ENCODE measurements at regions not wholly inside any gene's neighbourhood (a gene's known extent, or its start where the extent isn't known, plus 50 kb on each side); places are given as distances from the start of the nearest gene placed in this dataset.
"Not testable (repeated sequence)": the region's sequence is repeated elsewhere in the genome, so short reads cannot be mapped to it uniquely, and the experiment has no call there.

DNA sequence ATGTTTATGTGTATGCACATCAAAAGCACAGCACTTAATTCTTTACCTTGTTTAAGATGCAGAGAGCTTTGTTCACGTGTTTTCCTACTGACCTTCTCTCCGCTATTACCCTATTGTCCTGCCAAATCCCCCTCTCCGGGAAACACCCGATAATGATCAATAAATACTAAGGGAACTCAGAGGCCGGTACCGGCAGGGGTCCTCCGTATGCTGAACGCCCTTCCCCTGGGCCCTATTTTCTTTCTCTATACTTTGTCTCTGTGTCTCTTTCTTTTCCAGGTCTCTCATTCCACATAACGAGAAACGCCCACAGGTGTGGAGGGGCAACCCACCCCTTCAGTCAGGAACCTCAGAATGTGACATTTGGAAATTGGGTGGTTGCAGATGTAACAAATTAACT is 160.1 kb downstream of the ADRA2C start:
- not testable (repeated sequence) for DNase-seq (ENCODE audit: low read depth, low spot score)

DNA sequence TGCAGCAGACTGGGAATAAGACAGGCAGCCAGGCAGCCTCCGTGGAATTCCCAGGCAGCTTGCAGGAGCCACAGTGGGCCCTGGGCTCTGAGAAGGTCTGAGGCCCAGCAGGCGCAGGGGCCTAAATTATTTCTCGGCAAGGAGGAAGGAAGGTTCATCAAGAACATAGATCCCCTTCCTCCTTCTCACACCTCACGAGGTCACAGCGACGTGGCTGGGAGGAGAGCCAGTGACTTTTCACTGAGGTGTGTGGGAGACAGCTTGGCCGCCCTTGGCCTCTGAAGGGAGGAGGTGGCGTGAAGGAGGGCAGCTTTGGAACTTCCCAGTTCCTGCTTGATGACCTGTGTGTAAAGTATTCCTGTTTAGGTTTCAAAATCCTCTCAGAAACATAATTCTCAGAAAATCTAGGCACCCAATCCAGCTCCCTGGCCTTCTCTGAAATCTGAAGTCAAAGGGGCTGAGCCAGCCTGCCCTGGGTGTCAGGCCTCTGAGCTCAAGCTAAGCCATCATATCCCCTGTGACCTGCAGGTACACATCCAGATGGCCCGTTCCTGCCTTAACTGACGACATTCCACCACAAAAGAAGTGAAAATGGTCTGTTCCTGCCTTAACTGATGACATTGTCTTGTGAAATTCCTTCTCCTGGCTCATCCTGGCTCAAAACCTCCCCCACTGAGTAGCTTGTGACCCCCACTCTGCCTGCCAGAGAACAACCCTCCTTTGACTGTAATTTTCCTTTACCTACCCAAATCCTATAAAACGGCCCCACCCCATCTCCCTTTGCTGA is 161.0 kb downstream of the ADRA2C start:
- DNase-seq (ENCODE audit: low read depth, low spot score) = not testable (repeated sequence)

DNA sequence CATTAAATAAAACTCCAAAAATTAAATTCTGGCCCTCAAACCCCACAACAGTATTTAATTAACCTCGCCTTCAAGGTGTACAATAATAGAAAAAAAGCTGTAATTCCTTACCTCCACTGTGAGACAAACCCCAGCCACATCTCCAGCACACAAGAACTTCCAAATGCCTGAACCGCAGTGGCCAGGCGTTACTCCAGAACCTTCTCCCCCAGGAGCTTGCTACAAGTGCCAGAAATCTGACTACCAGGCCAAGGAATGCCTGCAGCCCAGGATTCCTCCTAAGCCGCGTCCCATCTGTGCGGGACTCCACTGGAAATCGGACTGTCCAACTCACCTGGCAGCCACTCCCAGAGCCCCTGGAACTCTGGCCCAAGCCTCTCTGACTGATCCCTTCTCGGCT is 163.2 kb downstream of the ADRA2C start:
- not testable (repeated sequence) for DNase-seq (ENCODE audit: low read depth, low spot score)

DNA sequence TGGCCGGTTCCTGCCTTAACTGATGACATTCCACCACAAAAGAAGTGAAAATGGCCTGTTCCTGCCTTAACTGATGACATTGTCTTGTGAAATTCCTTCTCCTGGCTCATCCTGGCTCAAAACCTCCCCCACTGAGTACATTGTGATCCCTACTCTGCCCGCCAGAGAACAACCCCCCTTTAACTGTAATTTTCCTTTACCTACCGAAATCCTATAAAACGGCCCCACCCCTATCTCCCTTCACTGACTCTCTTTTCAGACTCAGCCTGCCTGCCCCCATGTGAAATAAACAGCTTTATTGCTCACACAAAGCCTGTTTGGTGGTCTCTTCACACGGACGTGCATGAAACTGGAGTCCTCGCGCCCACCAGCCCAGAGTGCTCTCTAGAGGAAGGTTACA is 166.5 kb downstream of the ADRA2C start:
- not testable (repeated sequence) for DNase-seq (ENCODE audit: low read depth, low spot score)

DNA sequence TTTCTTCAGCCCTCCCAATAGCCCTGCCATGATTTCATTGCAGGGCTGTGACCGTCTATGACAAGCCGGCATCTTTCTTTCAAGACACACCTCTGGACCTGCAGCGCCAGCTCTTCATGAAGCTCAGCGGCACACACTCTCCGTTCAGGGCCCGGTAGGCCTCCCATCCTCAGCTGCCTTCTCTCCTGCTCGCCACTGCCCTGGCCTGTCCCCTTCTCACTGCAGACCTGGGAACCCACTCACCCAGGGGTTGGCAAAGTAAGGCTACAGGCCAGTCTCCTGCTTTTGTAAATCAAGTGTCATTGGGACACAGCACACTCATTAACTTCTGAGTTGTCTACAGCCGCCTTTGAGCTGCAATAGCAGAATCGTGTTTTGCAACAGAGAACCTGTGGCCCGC is 169.2 kb downstream of the ADRA2C start:
- DNase-seq (ENCODE audit: low read depth, low spot score) = not testable (repeated sequence)

DNA sequence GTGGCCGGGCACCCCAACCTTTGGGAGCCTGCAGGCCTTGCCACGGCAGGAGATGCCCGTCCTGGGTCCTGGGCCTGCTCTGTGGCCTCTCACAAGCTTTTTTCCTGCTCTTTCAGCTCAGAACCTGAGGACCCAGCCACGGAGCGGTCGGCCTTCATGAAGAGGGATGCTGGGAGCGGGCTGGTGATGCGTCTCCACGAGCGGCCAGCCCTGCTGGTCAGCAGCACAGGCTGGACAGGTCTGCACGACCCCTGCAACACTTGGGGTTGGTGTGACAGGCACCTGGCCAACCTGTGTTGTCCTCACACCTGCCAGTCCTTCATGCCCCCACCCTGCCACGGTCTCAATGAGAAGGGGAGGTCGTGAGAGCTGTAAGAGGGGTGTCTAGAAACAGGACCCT is 170.0 kb downstream of the ADRA2C start:
- DNase-seq (ENCODE audit: low read depth, low spot score) = no peak

DNA sequence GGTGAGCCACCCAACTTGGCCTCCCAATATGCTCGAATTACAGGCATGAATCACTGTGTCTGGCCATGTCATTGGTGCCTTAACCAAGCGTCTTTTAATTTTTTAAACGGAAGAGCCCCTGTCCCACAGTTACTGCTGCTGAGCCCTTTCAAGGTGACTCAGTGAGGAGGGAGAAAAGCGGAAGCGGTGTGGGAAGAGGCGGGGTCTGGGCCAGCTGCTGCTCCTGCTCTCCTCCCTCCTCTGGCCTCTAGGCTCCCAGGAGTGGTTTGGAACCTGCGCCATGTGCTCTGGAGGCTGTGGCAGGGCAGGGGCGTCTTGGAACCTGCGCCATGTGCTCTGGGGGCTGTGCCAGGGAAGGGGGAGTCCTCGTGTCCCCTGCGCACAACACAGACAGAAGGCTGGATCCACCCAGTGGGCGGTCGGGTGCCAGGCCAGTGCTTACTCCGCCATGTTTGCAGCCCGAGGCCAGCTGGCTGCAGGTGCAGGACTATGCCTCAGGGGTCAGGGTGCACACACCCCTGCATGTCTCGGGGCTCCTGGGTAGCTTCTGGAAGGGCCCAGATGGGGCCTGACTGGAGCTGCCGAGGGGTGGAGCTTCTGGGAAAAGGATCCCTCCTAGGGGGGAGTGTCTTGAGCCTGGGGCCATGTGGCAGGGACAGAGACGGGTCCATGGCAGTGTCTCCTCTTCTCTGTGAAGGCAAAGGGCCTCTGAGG is 171.8 kb downstream of the ADRA2C start:
- not testable (repeated sequence) for DNase-seq (ENCODE audit: low read depth, low spot score)

DNA sequence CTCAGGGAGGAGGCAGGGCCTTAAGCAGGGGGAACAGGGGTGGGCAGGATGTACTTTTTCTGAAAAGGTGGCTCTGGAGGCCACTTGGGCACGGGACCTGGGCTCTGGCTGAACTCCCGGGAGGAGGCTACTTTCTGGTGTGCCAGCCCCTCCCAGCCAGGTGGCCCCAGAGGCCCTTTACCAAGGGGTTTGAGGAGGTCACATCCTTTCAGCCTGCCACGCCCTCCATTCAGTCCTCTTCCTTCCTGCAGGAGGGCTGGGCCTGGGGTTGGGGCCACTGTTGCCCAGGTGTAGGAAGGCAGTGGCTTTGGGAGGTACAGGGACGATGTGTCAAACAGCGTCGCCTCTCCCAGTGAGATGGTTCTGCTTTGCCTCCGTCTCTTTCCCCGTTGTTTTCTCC is 172.5 kb downstream of the ADRA2C start:
- DNase-seq (ENCODE audit: low read depth, low spot score) = not testable (repeated sequence)

DNA sequence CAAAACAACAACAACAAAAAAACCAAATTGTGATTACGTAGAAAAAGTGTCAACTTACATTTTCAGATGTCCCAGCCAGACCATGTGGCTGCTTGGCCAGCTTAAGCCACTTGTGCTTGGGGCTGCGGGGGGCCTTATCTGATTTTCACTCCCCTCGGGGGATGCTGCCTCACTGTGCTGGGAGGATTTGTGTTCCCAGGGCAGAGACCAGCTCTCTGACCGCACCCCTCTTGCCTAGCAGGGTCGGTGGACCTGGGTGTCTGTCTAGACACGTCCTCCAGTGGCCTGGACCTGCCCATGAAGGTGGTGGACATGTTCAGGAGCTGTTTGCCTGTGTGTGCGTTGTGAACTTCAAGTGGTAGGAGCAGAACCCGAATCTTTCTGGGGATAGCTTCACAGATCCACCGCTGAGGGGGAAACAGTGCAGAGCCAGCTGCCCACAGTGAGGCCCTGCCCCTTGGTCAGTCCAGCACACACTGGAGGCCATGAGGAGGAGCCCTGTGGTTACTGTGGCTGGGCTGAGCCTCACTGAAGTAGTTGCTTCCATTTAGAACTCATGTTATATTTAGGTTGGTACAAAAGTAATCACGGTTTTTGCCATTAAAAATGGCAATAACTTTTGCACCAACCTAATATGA is 173.9 kb downstream of the ADRA2C start:
- not testable (repeated sequence) for DNase-seq (ENCODE audit: low read depth, low spot score)

DNA sequence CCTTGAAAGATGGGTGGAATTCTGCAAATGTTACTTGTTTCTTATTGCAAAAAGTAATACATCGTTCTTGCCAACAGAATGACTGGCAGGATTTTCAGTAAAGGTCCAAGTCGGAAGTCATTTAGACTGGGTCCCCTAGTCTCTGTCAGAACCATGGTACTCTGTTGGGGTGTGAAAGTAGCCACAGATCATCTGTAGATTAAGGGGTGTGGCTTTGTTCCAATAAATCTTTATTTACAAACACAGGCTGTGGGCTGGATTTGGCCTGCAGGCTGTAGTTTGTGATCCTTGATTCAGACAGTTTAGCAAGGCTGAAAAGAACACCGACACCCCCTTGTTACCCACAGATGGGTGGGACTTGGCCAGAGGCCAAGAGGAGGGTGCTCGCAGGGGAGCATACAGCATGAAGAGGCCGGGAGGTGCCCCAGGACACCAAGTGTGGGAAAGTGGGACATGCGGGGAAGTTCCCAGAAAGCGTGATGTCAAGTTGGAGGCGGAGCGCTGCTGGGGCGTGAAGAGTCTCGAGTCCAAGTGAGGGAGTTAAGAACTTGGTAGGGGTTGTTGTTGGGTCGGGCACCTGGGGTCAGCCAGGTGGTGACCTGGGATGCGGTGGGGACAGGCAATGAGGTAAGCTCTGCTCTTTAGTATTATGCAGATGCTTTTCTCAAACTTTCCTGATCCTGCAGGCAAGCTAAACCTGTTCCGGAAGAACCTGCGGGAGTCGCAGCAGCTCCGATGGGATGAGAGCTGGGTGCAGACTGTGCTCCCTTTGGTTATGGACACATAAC is 175.7 kb downstream of the ADRA2C start:
- DNase-seq (ENCODE audit: low read depth, low spot score) = not testable (repeated sequence)

DNA sequence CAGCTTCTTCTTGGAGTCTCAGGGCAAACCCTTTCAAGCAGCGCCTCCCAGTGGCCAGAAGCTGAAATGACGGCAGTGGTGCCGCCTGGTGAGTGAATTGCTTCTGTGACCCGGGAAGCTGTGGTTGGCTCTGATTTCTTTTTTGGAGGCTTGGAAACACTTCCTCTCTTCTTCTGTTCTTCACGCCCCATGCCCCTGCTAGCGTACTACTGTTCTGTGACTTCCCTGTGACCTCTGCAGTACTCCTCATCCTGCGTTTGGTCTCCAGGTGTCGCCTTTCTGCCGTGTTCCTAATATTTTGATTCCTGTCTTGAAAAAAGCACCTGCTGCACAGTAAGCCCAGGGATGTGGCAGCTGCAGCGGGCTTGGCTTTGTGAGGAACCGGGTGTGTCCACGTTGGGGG is 176.4 kb downstream of the ADRA2C start:
- DNase-seq (ENCODE audit: low read depth, low spot score) = not testable (repeated sequence)

DNA sequence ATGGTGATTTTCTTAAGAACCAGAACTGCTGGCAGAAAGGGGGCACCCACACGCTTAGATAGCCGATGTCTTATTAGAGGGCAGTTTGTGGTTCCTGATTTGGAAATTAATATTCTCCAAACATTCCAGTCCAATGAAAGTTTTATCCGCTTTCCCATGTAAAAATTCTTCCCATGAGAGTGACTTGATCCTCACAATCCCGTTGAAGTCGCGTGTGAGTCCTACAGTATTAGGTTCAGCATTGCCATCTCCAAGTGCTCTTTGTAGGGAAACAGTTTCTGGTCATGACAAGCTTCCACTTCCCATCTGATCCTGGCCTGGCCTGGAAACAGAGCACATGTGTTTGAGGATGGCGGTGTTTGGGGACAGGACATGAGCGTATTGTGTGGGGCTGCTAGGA is 176.9 kb downstream of the ADRA2C start:
- DNase-seq (ENCODE audit: low read depth, low spot score) = not testable (repeated sequence)

DNA sequence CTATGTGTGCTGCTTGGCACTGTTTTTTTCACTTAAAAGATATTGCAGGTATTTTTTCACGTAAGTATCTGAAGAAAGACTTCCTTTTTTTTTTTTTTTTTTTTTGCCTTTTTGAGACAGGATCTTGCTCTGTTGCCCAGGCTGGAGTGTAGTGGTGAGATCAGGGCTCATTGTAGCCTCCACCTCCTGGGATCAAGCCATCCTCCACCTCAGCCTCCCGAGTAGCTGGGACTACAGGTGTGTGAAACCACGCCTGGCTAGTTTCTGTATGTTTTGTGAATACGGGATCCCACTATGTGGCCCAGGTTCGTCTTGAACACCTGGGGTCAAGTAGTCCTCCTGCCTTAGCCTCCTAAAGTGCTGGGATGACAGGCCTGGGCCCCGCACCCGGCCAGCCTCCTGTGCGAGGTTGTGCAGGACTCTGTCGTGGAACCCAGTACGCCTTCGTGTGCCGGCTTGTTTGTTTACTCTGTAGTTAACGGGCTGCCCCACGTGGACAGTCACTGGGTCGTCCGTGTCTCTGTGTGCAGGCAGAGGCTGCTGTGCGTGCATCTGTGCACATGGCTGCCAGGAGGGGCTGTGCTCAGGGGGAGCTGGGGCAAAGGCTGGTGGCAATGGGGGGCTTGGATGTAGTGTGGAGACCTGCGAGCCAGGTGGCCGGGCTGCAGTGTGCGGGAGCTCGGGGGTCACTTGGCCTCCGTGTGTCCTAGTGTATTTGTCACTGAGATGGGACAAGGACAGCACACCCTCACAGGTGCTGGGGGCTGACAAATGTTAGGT is 179.5 kb downstream of the ADRA2C start:
- no peak for DNase-seq (ENCODE audit: low read depth, low spot score)

DNA sequence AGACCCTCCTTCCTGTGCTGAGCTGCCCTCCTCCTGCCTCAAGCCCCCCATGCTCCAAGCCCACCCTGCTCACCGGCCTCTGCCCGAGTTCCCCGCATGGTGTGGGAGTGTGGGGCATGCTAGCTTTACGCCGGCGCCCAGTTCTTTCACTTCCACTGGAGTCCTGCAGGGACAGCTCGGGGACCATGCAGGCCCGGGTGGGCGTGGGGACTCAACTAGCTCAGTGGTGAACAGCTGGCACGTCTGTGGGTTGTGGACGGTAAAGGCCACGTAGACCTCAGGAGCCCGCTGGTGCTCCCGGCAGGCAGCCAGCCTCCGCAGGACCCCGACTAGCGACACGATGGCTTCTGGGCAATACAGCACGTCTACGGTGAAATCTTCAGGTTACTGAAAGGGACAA is 180.4 kb downstream of the ADRA2C start:
- not testable (repeated sequence) for DNase-seq (ENCODE audit: low read depth, low spot score)

DNA sequence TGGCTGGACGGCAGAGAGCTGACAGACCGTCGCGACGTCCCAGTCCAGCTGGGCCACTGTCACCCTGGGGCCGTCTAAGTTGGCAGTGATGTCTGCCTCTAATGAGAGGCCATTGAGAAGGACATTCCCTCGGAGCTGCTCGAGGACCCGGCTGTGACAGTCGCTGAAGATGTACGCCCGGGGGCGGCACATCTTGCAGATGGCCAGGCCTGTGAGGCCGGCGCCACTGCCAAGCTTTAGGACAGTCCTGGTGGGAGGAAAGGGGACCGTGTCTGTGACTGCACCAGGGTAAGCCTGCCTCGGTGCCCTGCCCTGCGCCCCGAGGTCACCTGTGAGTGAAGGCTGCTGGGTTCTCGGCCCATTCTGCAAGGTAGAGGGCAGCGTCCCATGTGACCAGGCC is 181.6 kb downstream of the ADRA2C start:
- DNase-seq (ENCODE audit: low read depth, low spot score) = not testable (repeated sequence)

DNA sequence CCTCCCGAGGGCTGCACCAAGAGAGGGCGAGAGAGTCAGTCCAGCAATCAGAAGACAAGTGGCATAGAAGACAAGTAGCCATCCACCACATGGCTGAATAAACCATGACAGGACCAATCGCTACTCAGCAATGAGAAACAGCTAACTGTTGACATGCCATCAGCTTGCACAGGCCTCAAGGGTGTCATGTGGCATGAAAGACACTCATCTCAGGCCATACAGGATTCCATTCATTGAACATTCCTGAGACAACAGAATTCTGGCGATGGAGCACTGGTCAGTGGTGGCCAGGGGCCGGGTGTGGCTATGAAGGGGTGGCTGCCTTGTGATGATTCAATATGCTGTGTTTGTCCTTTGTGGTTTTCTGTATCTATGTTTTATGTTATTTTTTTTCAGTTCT is 182.0 kb downstream of the ADRA2C start:
- not testable (repeated sequence) for DNase-seq (ENCODE audit: low read depth, low spot score)

DNA sequence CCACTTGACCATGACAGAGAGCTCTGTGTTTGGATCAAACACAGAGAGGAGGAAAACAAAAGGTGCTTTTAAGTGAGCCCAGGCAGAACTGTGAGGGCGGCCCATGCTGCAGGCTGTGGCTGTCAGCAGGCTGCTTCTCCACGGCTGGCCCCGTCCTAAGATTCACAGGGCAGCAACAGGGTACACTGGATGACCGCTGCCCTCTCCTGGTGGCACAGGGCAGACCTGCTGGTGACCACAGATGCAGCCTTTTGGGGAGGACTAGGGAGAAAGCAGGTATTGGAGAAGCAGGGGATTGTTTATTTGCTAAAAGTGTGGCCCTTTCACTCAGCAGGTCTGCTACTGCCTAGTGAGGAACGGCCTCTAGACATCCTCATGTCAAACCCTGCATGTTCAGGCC is 183.7 kb downstream of the ADRA2C start:
- peak; percentile 15 for DNase-seq (ENCODE audit: low read depth, low spot score)

DNA sequence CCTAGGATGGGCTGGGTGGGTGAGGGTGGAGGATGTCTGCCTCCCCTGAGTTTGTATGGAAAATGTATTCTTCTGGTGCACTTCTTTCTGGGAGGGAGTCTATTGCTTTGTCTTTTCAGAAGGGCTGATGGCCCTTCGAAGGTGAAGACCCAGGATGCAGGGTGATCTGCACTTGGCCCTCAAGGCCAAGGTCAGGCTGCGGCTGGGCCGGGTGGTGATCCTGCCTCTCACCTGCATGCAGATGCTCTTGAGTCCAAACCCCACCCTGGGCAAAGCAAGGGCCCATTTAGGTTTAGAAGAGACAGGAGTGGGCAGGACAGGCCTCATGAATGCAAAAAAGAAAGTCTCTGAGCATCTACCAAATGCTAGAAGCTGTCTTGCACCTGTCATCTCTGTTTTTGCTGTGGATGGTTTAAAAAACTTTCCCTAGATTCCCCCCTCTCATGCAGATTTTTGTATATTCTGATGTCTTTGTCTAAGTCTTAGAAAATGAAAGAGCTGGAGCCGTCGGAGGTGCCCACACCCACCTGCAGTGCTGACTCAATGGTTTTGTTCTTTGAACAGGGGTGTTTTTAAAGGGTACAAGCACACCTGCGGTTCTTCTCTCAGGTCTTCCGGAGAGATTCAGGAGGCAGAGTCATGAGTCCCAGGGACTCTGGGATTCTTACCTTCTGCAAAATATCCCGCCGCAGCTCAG is 186.4 kb downstream of the ADRA2C start:
- not testable (repeated sequence) for DNase-seq (ENCODE audit: low read depth, low spot score)

DNA sequence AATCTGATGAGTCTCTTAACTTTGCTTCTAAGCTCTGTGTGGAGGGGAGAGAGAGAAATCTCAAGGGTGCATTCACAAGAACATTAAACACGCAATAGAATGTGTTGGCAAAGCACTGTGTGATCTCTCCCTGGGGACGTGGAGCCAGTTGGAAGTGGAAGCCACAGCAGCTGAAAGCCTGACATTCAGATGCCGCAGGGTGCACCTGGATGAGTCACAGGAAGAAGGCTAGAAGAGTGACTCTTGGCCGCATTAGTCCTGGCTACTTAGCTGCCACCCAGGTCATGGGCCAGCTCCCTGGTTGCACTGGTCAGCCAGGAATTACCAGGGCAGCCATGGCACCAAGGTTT is 186.9 kb downstream of the ADRA2C start:
- not testable (repeated sequence) for DNase-seq (ENCODE audit: low read depth, low spot score)
